Right lobe of liver (tissue), 6 donors: ENCODE measurements at regions not wholly inside any gene's neighbourhood (a gene's known extent, or its start where the extent isn't known, plus 50 kb on each side); places are given as distances from the start of the nearest gene placed in this dataset.

Source experiments
- ATAC-seq, 4 donors: fragments of 200-7000 bp; cut with Tn5 transposase; one replicate each; pipeline ENCODE4 v1.9.1; 2020; ENCODE audit warnings: mild to moderate bottlenecking in 4 of 4, moderate library complexity in 4 of 4
- DNase-seq, 3 donors: peaks; one replicate each; pipeline ENCODE4 v3.0.0-alpha.2; 2020
- H3K27ac ChIP-seq, 3 donors: fragments of 200-600 bp; one replicate each; pipeline ENCODE4 v1.8.0; 2022
- H3K27me3 ChIP-seq, 2 donors: fragments of 200-600 bp; one replicate each; pipeline ENCODE4 v1.8.0; 2022
- H3K36me3 ChIP-seq, 4 donors: fragments of 200-600 bp; sonication (generic) in 1 of 4; one replicate each; pipeline versions ENCODE4 v1.5.1 to v1.8.0; 2017 to 2022; ENCODE audit warnings: control low read depth in 1 of 4
- H3K4me1 ChIP-seq, 4 donors: fragments of 200-600 bp; sonication (generic) in 1 of 4; one replicate each; pipeline versions ENCODE4 v1.5.1 to v1.8.0; 2017 to 2022; ENCODE audit warnings: control low read depth in 1 of 4
- H3K4me3 ChIP-seq, 3 donors: fragments of 200-600 bp; one replicate each; pipeline ENCODE4 v1.8.0; 2022
- H3K9me3 ChIP-seq, 4 donors: fragments of 200-600 bp; sonication (generic) in 1 of 4; one replicate each; pipeline versions ENCODE4 v1.5.1 to v1.8.0; 2017 to 2022; ENCODE audit warnings: control low read depth in 1 of 4
- CTCF ChIP-seq, 4 donors: fragments of 200-600 bp in 3 of 4; fragments of 450-650 bp in 1 of 4; IDR thresholded peaks; one replicate each; pipeline versions ENCODE4 v1.5.1 to v1.8.0; 2016 to 2022; ENCODE audit warnings: antibody characterized with exemption in 4 of 4, mild to moderate bottlenecking in 2 of 4
- POLR2A ChIP-seq: fragments of 450-650 bp; IDR thresholded peaks from one replicate; pipeline ENCODE4 v1.6.1; 2017; ENCODE audit warnings: antibody characterized with exemption, mild to moderate bottlenecking
- WGBS: methylation state at CpG from one replicate; pipeline ENCODE4 v1.1.6; 2018; ENCODE audit warnings: low coverage, low lambda C conversion rate; ENCODE audit not compliant: insufficient coverage; ENCODE audit errors: missing lambda C conversion rate; 5-methylcytosine and 5-hydroxymethylcytosine counted together
- intact Hi-C, 2 donors: fragments of 100-400 bp; cut with DNase I; formaldehyde crosslinking; loops; one replicate each; pipeline versions ENCODE4 v1.11.2 to v1.14.1; 2022
- donor health status: DM: no; HTN: yes; CAD: no.
- donor health status: DM: no; HTN: no; CAD: no.
- donor health status: DM: no; HTN: no; CAD: no.
- donor health status: DM: no; HTN: yes; CAD: no.
- donor health status: DM: no; HTN: yes; CAD: no.

- Histone ChIP-seq H3K4me3 (no peak overlapping the region), H3K36me3 (no peaks in the 10 kb centered on the region), H3K9me3 (no peaks in the 10 kb centered on the region), H3K27me3 (no peaks in the 10 kb centered on the region), H3K4me1 (no peaks in the 10 kb centered on the region), H3K27ac (no peak overlapping the region)
- no peak for DNase-seq
- intact Hi-C loops: no loop called here
- WGBS: 46% methylated on average over 10 of the region's 10 CpGs
- no peak for ATAC-seq
- TF ChIP-seq POLR2A (no peak), CTCF (IDR thresholded peaks at IDR 0.05) (no peak)
These were observed 96.3 kb upstream of the TNFSF11 start for GRCh38 chr13:42477596-42478190.

- Histone ChIP-seq H3K27me3 (no peaks in the 10 kb centered on the region), H3K4me3 (no peak overlapping the region), H3K4me1 (no peaks in the 10 kb centered on the region), H3K36me3 (no peaks in the 10 kb centered on the region), H3K27ac (no peak overlapping the region), H3K9me3 (no peaks in the 10 kb centered on the region)
- TF ChIP-seq CTCF (IDR thresholded peaks at IDR 0.05) (peak; percentile 23 to 44 (median 40)), POLR2A (no peak)
- no peak for DNase-seq
- intact Hi-C loops: no loop called here
- peak; percentile 55 to 77 (median 72) for ATAC-seq
- 67% methylated on average over 3 of the region's 3 CpGs for WGBS
These were observed 95.3 kb upstream of the TNFSF11 start for GRCh38 chr13:42478531-42479156.

GRCh38 chr13:42484386-42484785, 89.6 kb upstream of the TNFSF11 start:
- DNase-seq (no peak), ATAC-seq (no peak)
- Histone ChIP-seq H3K36me3 (no peaks in the 10 kb centered on the region), H3K4me3 (no peak overlapping the region), H3K4me1 (no peaks in the 10 kb centered on the region), H3K9me3 (no peaks in the 10 kb centered on the region), H3K27ac (no peak overlapping the region), H3K27me3 (no peaks in the 10 kb centered on the region)
- intact Hi-C loops: no loop called here
- TF ChIP-seq CTCF (IDR thresholded peaks at IDR 0.05) (no peak), POLR2A (no peak)

- intact Hi-C loops: no loop called here
- Histone ChIP-seq H3K4me3 (no peak overlapping the region), H3K4me1 (no peaks in the 10 kb centered on the region), H3K36me3 (no peaks in the 10 kb centered on the region), H3K27me3 (no peaks in the 10 kb centered on the region), H3K27ac (no peak overlapping the region), H3K9me3 (no peaks in the 10 kb centered on the region)
- DNase-seq (no peak), ATAC-seq (no peak)
- TF ChIP-seq CTCF (IDR thresholded peaks at IDR 0.05) (no peak), POLR2A (no peak)
- WGBS: 87% methylated on average over 2 of the region's 2 CpGs
These were observed 88.7 kb upstream of the TNFSF11 start for GRCh38 chr13:42485272-42485671.
